Stimulated activated CD8-positive, alpha-beta memory T cell treated with anti-CD3 and anti-CD28 coated beads, Interleukin-4, amount 100 ng/mL, for 4 hours (primary cell): ENCODE measurements at regions not wholly inside any gene's neighbourhood (a gene's known extent, or its start where the extent isn't known, plus 50 kb on each side); places are given as distances from the start of the nearest gene placed in this dataset.
A peak's percentile ranks its signal among the peaks of the same experiment; 100 is the strongest.

ENCODE experiments used
- DNase-seq, 2 donors: peaks; one replicate each; pipeline ENCODE4 v3.0.0-alpha.2; 2020; ENCODE audit warnings: low read depth in 2 of 2, low spot score in 1 of 2

DNA sequence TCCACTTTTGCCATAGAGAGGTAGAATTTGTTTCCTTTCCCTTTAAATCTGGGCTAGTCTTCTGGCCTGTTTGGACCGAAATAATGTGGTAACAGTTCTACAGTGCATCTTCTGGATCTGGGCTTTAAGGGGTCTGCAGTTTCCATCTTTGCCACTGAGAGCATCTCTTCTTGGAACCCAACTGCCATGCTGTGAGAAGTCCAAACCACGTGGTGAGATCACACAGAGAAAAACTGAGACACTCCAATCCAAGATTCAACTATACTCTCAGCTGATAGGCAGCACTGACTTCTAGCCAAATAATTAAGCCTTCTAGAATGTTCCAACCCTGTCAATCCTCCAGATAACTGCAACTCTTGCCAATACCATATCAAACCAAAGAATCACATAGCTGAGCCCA is 261.1 kb downstream of the INSIG2 start:
- DNase-seq, result no peak

- no peak for DNase-seq
These were observed 260.2 kb downstream of the INSIG2 start for GRCh38 chr2:118348380-118349034.

GRCh38 chr2:118345465-118345864 is 257.2 kb downstream of the INSIG2 start:
- no peak for DNase-seq

DNA sequence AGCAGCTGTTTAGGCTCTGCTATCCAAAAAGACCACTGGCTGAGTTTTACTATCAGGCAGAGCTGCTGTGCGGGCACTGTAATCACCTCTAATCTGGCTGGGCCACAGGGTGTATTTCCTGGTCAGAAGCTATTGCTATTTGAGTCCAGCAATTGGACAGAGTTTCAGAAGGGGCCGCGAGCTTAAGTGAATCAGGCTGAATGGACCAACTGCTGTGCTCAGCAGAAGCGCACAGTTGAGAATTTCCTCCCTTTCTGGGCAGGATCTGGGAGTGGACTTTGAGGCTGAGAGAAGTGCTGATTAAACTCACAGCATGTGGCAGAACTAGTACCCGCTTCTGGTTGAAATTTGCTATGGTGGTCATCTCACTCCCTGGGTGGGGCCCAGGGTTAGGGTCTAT is 251.8 kb downstream of the INSIG2 start:
- DNase-seq, result no peak

GRCh38 chr2:118339386-118339785 is 251.1 kb downstream of the INSIG2 start:
- DNase-seq, result no peak

GRCh38 chr2:118333664-118334063 is 245.4 kb downstream of the INSIG2 start:
- no peak for DNase-seq

- DNase-seq, result no peak
These were observed 237.2 kb downstream of the INSIG2 start for GRCh38 chr2:118325321-118325955.

DNA sequence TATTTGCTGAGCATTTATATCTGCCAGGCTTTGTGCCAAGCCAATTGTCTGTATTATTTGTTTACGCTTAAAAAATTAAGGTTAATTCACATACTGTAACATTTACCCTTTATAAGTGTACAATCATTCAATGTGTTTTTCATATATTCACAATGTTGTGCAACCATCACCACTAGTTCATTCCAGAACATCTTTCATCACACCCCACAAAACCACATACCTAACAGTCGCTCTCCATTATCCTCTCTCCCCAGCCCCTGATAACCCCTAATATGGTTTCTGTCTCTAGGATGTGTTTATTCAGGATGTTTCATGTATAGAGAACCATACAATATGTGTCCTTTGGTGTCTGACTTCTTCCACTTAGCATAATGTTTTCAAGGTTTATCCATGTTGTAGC is 234.1 kb downstream of the INSIG2 start:
- no peak for DNase-seq

DNA sequence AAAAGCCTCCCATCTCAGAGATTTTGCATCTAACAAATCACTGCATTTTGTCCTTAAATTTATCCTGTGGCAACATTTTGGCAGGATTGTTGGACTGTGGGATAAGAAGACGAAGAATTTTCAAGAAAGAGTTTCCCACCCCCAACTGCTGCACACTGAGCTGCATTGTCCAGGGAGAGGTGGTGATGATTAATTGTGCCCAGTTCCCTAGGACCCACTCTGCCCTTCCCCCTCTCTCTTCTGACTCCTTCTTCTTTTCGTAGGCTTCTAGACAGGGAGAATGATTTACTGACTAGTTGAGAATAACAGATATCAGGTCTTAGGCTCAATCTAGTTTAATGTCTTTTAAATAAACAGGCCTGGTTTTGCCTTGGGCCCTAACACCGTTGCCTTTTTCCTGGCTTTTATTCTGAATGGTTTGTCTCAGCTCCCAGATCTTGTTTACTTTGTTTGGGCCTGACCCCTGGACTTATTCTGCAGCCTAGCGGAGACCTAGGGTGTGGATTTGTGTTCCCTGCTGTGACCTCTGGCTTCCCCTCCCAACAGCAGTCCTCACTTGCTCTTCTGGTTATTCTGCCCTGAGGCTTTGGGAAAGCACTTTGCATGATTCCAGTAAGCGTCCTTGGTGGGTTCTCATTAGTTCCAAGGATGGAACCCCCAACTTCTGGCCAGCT is 233.3 kb downstream of the INSIG2 start:
- DNase-seq, result no peak

DNA sequence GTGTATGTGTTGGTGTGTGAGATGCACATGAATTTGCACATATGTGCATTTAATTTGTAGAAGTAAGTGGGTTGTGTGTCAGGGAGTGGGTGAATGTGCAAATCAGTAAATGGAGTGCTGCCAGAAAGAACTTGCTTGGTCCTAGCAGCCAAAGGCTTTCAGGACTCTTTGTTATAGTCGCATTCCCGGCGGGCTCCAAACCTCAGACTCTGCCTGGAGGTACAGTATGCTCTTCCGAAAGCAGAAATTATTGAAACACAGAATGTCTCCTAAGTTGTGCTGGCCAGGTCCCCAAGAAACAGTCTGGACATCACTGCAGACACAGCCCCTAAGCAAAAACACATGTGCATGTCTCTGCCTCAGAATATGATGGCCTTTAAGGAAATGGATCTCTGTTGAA is 232.4 kb downstream of the INSIG2 start:
- DNase-seq, result no peak

DNA sequence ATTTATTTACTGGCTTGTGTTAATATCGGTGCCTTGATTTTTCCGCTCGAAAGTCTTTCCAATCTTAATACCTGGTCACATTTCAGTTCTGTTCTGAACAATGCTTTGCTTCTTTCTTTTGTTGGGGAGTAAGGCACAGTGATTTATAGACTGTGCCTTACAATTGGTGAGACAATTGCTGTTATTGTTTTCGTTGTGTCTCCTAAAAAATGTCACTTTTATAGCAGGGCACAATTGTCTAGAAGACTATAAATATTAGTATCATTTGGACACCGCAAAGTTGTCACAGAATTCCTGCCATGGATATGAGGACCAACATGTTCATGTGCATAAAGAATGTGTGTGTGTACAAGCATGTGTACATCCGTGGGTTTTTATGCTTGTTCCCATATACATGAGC is 231.9 kb downstream of the INSIG2 start:
- no peak for DNase-seq

DNA sequence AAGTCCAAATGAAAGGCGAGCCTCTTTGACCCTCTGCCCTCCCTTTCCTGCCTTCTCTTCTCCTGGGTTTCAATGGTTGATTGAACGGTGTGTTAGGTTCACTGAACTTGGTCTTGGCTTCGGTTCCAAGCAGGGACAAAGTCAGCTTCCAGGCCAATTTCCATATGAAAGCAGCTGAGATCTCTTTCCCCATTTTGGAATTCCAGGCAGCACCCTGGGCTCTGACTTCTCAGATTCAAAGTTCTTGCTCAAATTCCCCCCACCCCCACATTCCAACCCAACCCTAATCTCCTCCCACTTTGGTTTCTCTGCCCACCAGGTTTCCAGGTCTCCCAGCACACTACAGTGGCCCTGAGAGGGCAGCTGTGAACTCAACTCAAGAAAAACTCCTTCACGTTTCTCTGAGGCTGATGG is 231.0 kb downstream of the INSIG2 start:
- DNase-seq, result no peak

DNA sequence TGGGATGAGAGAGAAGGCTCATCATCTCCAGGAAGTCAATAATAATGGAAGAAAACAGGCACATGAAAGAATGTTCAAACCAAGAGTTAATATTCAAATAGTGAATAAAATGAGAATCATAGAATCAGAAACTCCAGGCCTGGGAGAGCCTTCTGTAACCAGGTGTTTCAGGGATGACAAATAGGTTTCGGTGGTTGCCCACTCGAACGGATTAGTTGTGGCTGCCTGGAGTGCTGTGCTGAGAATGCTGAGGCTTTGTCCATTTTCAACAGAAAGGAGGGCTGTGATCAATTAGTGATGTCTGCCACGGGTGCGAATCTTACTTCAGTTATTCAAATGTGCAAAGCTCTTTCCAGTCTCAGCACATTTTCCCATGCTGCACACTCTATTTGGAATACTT is 227.3 kb downstream of the INSIG2 start:
- no peak for DNase-seq

DNA sequence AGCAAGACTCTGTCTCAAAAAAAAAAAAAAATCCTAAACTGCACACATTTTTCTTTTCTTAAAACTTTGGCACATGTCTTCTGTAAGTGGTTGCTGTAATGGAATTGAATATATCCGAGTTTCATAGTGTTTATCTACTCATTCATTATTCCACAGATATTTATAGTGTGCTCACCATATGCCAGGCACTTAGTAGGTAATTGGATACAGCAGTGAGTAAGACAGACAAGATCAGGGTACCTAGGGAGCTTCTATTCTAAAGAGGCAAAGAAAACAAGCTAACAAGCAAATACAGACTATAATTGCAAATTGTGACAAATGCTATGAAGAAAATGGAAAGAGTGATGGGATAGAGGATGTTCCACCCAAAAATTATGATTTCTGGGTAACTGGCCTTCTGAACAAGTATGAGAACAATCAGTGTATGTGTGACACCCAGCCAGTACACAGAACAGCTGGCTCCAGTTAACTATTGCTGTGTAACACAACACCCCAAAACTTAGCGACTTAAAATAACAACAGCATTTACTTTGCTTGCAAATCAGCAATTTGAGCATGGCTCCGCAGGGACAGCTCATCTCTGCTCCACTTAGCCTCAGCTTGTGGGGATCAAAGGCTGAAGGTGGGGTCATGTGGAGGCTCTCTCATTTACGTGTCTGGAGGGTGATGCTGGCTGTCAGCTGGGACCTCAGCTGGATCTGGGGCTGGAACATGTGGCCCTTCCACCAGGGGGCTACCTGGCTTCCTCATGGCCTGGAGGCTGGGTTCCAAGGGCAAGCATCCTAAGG is 224.9 kb downstream of the INSIG2 start:
- no peak for DNase-seq

DNA sequence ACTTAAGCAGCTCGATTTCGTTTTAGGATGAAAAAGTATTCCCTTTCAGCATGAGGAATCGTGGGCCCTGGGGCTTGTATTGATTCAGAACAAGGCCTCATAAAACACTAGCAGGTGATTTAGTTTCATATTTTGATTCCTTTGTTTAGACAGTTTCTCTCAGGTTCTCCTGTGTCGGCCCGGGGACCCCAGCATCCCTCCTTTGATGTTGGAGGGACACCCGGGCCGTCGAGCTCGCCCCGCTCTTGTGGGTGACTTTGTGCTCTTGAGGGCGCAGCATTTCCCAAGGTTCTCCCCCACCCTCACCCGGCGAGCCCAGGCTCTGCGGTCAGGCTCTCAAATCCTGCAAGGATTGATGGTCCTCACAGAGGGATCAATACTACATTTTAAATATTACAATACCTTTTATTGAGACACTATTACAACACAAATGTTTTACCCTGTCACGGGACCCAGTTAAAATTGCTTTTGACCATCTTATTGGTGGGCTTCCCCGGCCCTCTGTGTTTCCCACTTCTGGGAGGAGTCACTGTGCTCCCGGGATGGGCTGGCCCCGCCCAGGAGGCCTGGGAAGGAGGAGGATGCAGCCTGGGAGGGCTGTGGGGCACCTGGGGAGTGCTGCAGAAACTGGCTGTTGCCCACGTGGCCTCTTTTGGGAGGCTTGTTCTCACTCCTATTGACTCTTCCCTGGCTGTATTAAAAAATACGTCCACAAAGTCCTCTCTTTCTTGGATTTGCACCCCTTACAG is 222.6 kb downstream of the INSIG2 start:
- DNase-seq, result no peak

- peak; percentile 11 to 26 for DNase-seq
These were observed 221.8 kb downstream of the INSIG2 start for GRCh38 chr2:118309946-118310680.

- no peak for DNase-seq
These were observed 221.1 kb downstream of the INSIG2 start for GRCh38 chr2:118309257-118309945.

DNA sequence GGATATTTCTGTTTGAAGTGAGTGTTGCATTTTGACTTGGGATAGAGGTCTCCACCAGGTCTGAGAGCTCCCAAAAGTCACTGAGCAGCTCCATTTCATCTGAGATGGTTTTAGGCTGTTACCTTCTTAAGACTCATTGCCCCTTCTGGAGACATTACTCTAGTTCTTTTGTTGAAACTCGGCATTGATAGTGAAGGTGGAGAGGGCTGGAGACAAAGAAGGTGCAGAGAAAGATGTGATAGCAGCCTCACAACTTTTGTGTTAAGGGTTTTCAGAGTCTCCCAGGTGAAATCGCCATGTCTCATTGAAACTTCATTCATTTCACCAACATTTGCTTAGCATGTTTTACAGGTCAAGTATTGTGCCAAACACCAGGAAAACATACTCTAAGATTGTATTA is 219.6 kb downstream of the INSIG2 start:
- DNase-seq, result no peak

- no peak for DNase-seq
These were observed 213.0 kb downstream of the INSIG2 start for GRCh38 chr2:118301248-118301647.

- DNase-seq, result no peak
These were observed 212.6 kb downstream of the INSIG2 start for GRCh38 chr2:118300832-118301231.
